Upper lobe of right lung (tissue), 1 donor: ENCODE measurements at regions not wholly inside any gene's neighbourhood (a gene's known extent, or its start where the extent isn't known, plus 50 kb on each side); places are given as distances from the start of the nearest gene placed in this dataset.

Experiments used
- ATAC-seq: fragments of 200-7000 bp; cut with Tn5 transposase; one replicate; pipeline ENCODE4 v1.9.1; 2020; ENCODE audit warnings: mild to moderate bottlenecking, moderate library complexity
- DNase-seq: peaks from one replicate; pipeline ENCODE4 v3.0.0-alpha.2; 2020
- H3K27ac ChIP-seq: fragments of 200-600 bp; one replicate; pipeline ENCODE4 v1.8.0; 2022
- H3K27me3 ChIP-seq: fragments of 200-600 bp; one replicate; pipeline ENCODE4 v1.8.0; 2022; ENCODE audit warnings: mild to moderate bottlenecking
- H3K36me3 ChIP-seq: fragments of 200-600 bp; one replicate; pipeline ENCODE4 v1.8.0; 2022
- H3K4me1 ChIP-seq: fragments of 200-600 bp; one replicate; pipeline ENCODE4 v1.8.0; 2022
- H3K4me3 ChIP-seq: fragments of 200-600 bp; one replicate; pipeline ENCODE4 v1.8.0; 2022; ENCODE audit warnings: mild to moderate bottlenecking
- H3K9me3 ChIP-seq: fragments of 200-600 bp; one replicate; pipeline ENCODE4 v1.8.0; 2022
- intact Hi-C: fragments of 100-400 bp; cut with DNase I; formaldehyde crosslinking; loops from one replicate; pipeline ENCODE4 v1.11.0; 2022
- TF ChIP-seq, protein P1 (sequence below): fragments of 200-600 bp; IDR thresholded peaks from one replicate; pipeline ENCODE4 v1.8.0; 2022; ENCODE audit warnings: antibody characterized with exemption
- donor health status: DM: no; HTN: yes; CAD: no; lungs with severe emphysema.

DNA sequence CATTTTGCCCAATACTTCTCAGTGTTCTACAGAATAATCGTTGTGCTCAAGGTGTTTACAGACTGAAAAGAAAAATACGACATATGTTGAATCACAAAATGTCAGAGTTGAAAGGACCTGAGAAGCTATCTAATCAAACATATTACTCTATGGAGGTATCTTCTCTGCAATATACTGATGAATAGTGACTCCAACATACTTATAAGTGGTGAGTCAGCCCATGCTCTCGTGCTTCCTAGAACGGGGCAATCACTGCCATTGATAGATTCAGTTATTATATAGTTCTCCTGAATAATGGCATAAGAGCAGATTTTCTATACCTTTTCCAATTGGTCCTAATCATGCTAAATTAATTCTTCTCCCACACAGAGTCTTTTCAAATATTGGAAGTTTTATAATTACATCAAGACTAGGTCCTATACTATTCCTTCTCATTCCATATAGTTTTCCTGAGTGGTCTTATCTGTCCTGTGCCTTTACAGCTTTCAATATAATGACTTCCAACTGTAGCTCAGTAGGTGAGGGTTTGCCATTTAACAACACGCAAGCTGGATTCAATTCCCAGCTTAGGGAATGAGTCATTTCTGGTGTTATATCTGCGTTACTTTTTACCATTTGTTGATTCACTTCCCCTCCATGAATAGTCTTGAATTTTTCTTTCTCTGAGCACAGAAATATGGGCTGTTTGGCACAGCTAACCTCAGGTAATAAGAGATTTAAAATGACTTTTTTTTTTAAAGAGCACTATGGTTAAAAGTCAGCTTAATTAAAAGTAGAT is 81.1 kb downstream of the PLK2 start:
- H3K9me3 ChIP-seq = no peaks in the 10 kb centered on the region
- ATAC-seq (no peak), DNase-seq (no peak)
- TF ChIP-seq, protein P1, sequence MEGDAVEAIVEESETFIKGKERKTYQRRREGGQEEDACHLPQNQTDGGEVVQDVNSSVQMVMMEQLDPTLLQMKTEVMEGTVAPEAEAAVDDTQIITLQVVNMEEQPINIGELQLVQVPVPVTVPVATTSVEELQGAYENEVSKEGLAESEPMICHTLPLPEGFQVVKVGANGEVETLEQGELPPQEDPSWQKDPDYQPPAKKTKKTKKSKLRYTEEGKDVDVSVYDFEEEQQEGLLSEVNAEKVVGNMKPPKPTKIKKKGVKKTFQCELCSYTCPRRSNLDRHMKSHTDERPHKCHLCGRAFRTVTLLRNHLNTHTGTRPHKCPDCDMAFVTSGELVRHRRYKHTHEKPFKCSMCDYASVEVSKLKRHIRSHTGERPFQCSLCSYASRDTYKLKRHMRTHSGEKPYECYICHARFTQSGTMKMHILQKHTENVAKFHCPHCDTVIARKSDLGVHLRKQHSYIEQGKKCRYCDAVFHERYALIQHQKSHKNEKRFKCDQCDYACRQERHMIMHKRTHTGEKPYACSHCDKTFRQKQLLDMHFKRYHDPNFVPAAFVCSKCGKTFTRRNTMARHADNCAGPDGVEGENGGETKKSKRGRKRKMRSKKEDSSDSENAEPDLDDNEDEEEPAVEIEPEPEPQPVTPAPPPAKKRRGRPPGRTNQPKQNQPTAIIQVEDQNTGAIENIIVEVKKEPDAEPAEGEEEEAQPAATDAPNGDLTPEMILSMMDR = no peak
- H3K36me3 ChIP-seq = no peaks in the 10 kb centered on the region
- no peaks in the 10 kb centered on the region for H3K4me1 ChIP-seq
- intact Hi-C loops = no loop called here
- H3K4me3 ChIP-seq = no peak overlapping the region
- no peak overlapping the region for H3K27ac ChIP-seq
- H3K27me3 ChIP-seq = no peaks in the 10 kb centered on the region

GRCh38 chr5:58370606-58371005 is 89.3 kb downstream of the PLK2 start:
- TF ChIP-seq, protein P1 = no peak
- H3K9me3 ChIP-seq = no peaks in the 10 kb centered on the region
- DNase-seq (no peak), ATAC-seq (no peak)
- H3K36me3 ChIP-seq = no peaks in the 10 kb centered on the region
- H3K4me1 ChIP-seq = no peaks in the 10 kb centered on the region
- no peak overlapping the region for H3K4me3 ChIP-seq
- intact Hi-C loops = no loop called here
- no peak overlapping the region for H3K27ac ChIP-seq
- H3K27me3 ChIP-seq = no peaks in the 10 kb centered on the region

DNA sequence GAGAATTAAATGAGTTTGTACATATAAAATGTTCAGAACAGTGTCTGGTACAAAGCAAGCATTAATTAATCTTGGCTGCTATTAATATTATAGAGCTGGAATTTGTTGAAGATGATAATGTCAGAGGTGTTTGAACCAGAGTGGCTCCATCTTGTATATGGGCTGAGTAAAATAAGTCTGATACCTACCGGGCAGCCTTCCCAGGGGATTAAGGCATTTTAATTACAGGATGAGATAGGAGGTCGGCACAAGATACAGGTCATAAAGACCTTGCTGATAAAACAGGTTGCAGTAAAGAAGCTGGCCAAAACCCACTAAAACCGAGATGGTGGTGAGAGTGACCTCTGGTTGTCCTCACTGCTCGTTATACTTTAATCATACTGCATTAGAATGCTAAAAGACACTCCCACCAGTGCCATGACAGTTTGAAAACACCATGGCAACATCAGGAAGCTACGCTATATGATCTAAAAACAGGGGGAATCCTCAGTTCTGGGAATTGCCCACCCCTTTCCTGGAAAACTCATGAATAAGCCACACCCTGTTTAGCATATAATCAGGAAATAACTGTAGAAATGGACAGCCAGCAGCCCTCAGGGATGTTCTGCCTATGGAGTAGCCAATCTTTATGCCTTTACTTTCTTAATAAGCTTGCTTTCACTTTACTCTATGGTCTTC is 90.2 kb downstream of the PLK2 start:
- Histone ChIP-seq H3K4me3 (no peak overlapping the region), H3K36me3 (no peaks in the 10 kb centered on the region), H3K27me3 (no peaks in the 10 kb centered on the region), H3K27ac (no peak overlapping the region), H3K4me1 (no peaks in the 10 kb centered on the region), H3K9me3 (no peaks in the 10 kb centered on the region)
- intact Hi-C loops = no loop called here
- no peak for DNase-seq
- no peak for ATAC-seq
- TF ChIP-seq, protein P1 = no peak

DNA sequence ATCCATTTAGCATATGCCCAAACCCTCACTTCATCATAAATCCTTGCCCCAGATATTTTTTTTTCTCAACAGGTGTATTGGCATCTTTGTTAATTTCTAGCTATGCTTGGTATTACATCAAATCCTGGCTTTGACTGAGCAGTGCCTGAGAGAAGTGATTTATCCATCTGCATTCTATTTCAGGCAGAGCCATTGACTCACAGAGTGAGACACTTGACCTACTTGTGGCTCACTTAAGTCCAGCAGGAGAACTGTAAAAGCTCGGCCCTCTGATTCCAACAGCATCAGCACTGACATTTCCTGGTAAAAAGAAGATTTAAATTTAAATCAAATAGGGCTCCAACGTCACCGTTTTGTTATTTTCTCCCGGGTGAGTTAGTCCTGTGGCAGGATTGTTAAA is 93.4 kb downstream of the PLK2 start:
- no peaks in the 10 kb centered on the region for H3K4me1 ChIP-seq
- DNase-seq (no peak), ATAC-seq (peak; percentile 85)

DNA sequence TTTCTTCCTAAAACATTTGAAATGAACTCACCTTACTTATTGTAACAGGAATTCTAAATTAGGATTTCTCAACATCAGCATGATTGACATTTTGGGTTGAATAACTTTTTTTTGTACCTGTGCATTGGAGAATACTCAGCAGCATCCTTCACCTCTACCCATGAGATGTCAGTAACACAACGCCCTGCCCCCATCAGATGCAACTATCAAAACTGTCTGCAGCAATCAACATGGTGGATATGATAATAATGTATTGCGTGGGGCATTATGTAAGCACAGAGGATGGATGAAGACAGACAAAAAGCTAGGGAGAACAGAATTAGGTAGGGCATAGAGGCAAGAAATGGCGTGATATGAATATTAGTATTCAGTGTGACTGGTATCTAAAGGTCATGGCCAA is 94.1 kb downstream of the PLK2 start:
- no peak for DNase-seq
- no peaks in the 10 kb centered on the region for H3K27me3 ChIP-seq
- TF ChIP-seq, protein P1 = no peak

More for the DNA sequence above, 93.4 kb downstream of the PLK2 start:
- intact Hi-C loops = no loop called here
- no peak overlapping the region for H3K4me3 ChIP-seq
- TF ChIP-seq, protein P1 = no peak
- H3K36me3 ChIP-seq = no peaks in the 10 kb centered on the region
- no peaks in the 10 kb centered on the region for H3K9me3 ChIP-seq
- H3K27ac ChIP-seq = no peak overlapping the region
- H3K27me3 ChIP-seq = no peaks in the 10 kb centered on the region

More for the DNA sequence above, 94.1 kb downstream of the PLK2 start:
- intact Hi-C loops = no loop called here
- Histone ChIP-seq H3K36me3 (no peaks in the 10 kb centered on the region), H3K9me3 (no peaks in the 10 kb centered on the region), H3K4me3 (no peak overlapping the region), H3K4me1 (no peaks in the 10 kb centered on the region), H3K27ac (no peak overlapping the region)
- no peak for ATAC-seq
